NCI-H128 (cell line): ENCODE measurements at regions not wholly inside any gene's neighbourhood (a gene's known extent, or its start where the extent isn't known, plus 50 kb on each side); places are given as distances from the start of the nearest gene placed in this dataset.

Experiments used
- DNase-seq: peaks from one replicate; lab custom pipeline; 2025; ENCODE audit not compliant: unreplicated experiment; lab: John Stamatoyannopoulos, UW

DNA sequence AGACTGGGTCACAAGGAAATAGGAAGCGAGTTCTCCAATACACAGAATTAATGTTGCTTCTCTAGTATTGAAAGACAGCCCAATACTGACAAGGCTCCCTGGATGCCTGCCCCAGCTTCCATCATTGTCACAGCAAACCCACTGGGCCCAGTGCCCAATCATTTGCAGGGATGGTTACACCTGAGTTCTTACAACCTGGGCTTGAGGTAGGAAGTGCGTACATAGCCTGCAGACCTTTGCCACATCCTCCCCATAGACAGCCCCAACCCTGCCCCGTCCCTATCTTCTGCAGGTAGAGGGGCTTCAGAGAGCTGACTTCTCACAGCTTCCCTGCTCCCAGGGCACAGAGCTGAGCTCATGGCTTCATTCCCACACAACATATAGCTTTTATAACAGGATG, 108.1 kb upstream of the UBL3 start:
- no peak for DNase-seq

DNA sequence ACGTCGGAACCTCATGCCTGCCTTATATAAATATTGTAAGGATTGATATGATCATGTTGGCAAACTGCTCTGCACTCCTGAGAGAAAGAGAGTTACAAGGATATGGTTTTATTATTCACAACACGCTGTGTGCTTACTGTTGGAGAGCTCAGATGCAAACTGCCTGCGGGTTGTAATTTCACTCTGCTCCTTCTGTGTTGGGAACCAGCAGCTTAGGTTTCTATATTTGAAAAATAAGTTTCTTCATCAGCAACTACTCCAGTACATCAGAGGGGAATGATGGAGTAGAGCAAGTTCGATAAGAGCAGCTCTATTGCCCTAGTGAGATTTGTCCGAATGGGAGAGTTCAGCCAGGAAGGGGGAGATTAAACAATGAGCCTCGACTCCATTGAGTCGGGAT, 106.9 kb upstream of the UBL3 start:
- no peak for DNase-seq

DNA sequence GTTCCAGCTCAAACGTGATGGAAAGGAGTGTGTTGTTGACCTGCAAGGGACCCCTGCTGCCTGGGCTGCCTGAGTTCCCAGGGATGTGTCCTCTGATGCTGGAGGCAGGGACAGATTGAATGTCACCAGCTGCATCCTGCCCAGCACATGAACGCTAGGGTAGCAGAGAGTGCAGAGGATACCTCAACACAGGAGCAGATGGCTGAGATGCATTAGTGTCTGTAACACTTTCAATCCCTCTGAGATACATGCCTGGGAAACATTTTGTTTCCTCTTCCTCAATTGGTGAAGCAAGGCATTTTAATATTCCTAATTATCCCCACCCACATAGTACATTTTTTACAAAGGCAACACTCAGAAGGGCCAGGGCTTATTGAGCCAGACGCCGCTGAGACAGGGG, 106.4 kb upstream of the UBL3 start:
- peak; percentile 25 for DNase-seq

DNA sequence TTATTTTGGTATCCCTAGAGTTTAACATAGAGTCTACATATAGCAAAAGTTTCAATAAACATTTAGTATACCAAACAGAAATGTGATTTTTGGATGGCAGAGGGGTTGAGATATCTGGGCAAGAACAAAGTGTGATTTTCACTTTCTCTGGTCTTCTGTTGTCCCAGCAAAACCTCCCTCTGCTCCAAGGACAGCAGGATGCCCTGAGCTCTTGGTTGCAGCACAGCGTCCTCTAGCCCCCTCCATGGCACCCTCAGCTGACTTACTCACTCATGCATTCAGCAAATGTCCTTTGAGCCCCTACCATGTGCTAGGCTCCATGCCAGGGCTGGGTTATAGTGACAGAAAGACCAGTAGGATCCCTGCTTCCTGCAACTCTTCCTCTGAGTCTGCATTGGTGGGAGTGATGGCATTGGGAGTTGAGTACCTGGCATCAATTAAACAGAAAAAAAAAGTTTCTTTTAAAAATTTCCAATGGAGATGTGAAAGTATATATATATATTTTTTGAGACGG, 104.8 kb upstream of the UBL3 start:
- no peak for DNase-seq

DNA sequence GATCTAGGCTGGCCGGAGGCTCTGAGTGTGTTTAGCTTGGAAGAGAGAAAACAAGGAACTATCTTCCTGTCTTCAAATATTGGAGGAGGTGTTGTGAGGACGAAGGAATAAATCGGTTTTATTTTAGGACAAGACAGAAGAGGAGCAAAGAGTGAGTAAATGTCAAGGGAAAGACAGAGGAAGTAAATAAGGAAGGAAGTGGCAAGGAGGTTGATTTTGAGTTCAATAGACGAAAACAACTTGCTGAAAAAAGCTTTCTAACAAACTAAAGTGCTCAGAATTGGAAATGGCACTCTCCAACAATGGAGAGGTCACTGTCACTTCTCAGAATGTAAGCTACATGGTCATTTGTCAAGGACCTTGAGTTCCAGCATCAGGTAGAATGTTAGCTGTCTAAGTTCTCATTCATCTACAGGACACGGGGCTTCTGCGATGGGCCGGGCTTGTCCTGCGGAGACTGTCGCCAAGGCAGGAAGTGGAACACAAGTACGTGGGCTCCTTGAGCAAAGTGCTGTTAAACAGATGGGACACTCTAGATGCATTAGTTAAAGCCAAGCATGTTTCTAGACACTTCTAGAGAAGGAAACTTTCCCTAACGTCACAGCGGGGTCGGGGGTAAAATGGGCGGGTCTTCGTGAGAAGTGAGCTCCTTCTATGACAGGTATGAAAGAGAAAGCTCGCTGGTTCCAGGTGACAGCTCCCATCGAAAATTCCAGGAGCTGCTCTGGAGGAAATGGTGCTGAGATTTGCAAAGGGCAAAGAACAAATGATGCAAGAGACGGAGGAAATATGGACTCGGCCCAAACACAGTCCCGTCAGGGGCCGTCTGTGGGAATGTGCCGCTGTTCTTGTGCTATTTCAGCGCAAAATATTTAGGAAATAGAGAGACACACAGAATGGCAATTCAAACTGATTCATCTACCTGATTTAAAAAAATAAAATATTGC, 103.9 kb upstream of the UBL3 start:
- DNase-seq, result no peak

DNA sequence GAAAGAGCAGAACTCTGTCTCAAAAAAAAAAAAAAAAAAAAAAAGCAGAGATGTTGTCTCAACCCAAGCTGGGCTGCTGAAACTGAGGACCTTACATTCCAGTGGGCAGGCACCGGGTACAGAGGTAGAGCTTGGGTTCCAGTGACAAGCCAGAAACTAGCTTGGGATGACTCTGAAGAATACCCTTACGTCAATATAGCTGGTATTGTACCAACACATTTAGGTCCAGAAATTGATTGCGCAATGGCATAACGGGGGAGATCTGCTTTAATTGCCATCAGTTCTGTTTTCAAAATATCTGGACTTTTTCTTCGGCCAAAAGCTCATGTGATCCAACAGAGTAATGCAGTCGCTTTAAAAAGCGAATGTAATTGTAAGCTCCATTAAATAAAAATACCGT, 103.1 kb upstream of the UBL3 start:
- no peak for DNase-seq

DNA sequence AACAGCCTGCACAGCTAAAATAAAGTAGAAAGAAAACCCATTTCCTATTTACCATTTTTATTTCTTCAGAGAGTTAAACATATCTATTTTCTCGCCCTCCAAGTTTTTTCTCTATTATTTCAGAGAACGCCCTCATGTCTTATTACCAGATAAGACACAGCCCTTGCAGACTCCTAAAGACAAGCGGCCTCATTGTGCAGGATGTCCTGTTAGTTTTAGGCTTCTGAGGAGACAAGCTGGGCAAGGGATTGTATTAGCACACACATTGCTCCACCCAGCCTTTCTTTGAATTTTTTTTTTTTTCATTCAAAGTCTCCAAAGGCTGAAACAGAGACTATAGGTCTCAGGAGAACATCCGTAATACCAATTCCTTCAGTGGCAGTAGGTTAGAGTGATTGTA, 101.8 kb upstream of the UBL3 start:
- no peak for DNase-seq

DNA sequence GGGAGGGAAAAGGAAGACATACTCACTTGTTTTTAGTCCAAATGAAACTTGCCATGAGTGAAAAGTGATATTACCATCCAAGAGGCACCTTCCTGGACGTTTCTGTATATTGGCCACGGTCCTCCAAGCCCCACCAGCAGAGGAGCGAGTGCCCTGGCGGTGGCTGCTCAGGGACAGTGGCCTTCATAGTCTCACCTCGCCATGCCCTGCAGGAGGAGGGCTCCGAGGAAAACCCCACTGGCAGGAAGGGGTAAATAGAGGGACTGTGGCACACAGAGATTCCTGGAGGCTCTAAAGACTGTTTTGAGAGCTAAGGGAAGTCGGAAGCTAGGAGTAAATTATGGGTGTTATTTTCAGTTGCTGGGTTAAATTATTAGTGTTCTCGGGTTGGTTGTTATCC, 98.4 kb upstream of the UBL3 start:
- no peak for DNase-seq

DNA sequence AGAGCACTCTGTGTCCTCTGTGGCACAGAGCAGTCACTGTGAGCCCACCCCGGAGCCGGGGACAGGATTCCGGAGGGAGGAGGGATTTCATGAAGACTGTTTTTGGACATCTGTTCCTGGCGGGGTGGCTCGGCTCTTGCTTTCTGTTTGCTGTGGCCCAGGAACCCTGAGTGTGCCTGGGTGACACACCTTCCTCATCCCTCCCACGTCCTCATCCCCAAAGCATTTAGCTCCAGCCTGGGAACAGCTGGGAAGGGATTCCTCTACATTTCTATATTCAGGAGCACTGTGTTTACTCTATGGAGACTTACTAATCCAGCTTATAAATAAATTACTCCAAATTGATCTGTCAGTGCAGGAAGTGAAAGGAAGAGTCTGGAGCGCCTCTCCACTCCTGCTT, 97.8 kb upstream of the UBL3 start:
- no peak for DNase-seq

DNA sequence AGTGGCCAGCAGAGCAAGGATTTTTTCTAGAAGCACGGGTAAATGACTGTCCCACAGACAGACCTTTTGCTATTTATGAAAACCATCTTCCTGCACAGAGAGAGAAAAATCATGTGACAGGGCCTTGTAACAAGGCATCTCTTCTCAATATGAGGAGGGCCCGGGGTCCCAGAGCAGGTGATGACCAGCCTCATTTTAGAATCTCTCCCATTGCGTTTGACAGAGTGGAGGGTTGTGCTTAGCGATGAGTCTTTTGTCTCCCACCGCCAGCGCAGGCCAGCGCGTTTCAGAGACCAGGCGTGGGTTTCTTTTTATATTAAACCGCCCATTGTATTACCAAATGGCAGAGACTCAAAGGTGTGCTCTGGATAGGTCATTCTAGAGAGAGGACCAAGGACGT, 97.4 kb upstream of the UBL3 start:
- no peak for DNase-seq

DNA sequence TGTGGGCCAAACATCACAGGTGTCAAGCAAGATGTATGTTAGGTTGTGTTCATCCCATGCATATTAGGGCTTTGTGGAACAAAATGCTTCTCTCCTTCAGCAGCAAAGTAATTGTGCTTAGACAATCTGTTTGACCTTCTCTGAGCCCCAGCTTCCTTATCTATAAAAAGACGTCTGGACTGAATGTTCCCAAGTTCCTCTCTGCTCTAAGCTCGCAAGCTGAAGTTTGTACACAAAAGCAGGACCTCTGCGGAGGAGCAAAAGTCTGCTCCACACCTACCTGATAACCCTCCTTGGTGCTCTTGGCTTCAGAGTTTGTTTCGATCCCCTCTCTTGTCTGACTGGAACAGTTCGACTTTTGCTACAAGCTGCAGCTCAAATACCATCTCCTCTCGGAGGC, 95.7 kb upstream of the UBL3 start:
- DNase-seq, result no peak

DNA sequence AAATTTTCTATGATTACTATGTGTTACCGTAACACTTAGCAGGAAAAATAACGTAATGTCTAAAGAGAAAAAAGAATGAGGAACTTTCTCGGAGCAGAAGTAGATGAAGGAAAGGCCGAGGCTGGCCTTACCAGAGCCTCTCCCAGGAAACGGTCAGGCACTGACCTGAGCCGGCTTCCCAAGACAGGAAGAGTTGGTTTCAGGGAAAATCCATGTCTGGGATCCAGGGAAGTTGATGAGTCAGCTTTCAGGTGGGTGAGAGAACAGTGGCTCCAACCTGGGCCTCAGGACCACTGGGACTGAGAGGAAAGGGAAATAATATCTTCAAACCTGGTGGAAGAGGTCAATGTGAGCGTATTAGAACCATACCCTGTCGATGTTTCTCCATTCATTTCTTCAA, 93.3 kb upstream of the UBL3 start:
- no peak for DNase-seq

DNA sequence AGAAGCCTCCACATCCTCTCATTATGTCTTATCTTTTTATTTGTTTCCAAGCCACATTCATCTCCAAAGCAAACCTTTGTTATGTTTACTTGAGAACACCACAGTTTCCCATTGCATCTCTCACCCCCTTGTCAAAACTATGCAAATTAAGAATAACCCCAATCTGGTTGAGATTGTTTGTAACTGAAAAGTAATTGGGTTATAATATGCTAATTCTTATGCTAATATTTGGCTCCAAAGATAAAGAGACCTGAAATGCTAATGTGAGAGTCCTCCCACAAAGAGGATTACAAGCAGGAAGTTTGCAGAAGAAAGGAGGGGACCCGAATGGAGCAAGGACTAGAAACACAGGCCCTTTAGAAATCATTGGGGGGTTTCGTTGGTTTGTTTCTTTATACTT, 92.9 kb upstream of the UBL3 start:
- no peak for DNase-seq

DNA sequence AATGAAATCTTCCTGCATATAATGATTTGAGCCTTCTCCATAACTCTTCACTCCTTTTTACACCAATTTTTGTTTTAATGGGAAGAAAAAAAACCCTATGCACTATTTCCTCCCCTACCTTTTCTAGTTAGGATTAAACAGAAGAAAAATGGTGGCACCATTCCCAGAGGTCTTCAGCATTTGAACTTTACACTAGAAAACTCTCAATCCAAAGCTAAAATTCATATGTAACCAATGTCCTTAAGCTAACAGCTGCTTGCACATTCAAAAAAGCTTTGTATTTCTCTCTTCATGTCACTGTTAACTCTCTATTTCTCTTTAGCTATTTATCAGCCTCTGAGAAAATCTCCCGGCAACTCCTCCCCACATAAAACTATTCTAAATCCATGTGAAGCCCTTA, 90.3 kb upstream of the UBL3 start:
- no peak for DNase-seq

DNA sequence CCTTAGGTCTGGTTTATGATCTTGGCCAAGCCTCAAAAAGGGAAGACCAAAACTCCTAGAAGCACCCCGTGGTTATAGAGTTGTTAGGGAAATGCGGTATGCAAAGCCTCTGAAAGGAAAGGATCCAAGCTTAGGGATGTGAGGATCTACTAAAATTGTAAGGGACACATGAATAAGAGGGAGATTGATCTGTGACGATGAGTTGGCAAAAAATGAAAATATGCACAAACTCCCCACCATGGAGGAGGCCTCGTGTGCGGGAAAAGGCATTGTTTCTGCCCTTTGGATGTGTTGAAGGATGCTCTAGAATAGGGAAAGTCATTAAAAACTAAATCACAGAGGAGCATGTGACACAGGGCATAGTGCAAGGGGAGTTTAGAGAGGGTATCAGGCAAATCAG, 88.7 kb upstream of the UBL3 start:
- DNase-seq, result no peak

DNA sequence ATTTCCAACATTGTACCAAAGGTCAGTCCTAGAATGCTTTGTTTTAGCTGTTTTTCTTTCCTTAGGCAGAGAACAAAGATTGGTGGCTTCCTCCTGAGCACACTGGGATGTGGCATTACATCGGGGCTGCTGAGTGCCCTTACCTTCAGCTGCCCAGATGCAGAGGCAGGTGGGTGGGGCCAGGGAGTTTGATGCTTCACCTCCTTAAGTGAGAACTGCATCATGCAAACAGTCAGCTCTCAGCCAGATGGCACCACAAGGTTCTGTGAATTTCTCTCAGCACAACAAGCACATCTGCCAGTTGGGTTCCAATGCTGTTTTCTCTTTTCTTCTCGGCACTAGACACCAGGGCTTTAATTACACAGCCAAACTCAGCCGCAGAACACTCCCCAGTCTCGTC, 87.4 kb upstream of the UBL3 start:
- DNase-seq, result no peak

DNA sequence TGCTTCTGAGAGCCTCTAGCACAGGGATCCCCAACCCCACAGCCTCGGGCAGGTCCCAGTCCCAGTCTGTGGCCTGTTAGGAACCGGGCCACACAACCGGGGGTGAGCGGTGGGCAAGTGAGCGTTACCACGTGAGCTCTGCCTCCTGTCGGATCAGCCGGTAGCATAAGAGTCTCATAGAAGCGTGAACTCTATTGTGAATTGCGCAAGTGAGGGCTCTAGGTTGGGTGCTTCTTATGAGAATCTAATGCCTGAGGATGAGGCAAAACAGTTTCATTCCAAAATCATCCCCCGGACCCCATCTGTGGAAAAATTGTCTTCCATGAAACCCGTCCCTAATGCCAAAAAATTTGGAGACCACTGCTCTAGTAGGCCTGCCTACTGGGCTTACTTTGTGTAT, 87.0 kb upstream of the UBL3 start:
- no peak for DNase-seq

DNA sequence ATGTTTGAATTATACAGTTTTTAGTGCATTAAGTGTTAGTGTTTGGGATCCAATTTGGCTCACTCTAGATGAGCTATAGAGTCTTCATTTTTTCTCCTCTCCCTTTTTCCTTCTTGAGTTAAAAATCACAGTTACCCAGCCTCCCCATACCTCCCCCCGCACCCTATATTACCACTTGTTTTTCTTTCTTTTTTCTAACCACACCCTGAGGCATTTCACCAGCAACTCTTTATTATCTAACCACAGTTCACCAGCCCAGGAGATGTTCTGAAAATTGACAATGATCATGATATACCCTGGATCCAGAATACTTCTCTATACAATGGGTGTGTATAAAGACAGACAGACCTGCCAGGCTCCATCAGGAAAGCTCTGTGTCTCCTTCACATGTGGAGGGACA, 86.5 kb upstream of the UBL3 start:
- DNase-seq, result no peak

DNA sequence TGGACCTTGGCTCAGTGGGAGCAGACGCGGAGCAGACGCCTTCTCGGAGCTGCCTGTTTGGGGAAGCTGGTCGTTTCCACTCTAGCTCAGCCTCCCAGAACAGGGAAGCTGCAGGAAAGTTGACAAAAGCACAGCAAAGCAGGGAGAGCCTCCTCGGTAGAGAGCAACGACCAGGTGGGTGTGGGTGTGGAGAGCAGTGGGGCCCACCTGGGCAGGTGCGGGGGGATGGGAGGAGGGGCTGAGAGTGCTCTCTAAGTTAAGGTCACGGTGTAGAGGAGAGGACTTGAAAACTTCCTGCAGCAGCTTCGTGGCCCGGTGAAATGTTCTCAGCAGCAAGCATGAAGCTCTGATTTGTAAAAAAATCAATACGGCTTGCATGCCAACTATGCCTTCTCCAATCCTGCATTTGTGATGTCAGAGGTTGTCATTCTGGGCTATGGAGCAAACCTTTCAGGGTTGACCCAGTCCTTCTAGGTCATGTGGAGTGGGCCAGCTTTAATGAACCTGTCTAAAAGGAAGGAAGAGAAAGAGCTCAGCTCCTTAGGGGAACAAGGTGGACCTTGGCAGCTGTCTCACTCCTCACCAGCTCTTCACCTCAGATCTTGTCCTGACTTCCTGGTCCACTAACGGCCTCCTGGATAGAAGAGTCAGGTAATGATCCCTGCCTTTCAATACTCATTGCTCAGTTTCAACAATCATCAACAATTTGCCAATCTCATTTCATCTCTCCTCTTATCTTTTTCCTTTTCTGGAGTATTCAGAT, 85.8 kb upstream of the UBL3 start:
- DNase-seq, result no peak

DNA sequence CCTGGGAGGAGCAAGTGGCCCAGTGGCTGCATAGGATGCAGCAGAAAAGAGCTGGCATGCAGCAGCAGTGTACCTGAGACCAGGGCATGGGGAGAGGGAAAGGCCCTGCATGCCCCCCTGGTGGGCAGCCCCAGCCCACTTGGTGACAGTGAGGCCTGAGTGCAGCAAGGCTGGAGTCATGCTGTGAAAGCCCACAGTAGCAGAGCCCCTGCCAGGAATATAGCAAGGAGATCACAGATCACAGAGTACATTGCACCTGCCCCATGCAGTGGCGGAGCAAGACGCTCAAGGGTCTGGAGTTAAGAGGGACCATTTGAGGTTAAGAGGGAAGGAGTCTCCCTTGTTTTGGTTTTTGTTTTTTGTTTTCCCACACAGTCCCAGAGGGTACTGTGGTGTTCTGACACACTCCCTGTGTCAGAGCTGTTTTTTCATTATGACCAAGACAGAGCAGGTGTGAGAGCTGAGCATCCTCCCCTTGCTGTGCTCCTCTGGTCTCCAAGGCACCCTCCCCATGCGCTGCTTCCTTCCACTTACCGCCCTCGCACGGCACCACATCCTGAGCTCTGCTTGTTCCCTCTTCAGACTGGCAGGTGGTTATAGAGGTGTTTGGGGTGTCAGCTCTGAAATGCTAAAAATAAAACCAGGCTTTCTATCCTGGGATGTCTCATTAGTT, 85.0 kb upstream of the UBL3 start:
- DNase-seq, result no peak

DNA sequence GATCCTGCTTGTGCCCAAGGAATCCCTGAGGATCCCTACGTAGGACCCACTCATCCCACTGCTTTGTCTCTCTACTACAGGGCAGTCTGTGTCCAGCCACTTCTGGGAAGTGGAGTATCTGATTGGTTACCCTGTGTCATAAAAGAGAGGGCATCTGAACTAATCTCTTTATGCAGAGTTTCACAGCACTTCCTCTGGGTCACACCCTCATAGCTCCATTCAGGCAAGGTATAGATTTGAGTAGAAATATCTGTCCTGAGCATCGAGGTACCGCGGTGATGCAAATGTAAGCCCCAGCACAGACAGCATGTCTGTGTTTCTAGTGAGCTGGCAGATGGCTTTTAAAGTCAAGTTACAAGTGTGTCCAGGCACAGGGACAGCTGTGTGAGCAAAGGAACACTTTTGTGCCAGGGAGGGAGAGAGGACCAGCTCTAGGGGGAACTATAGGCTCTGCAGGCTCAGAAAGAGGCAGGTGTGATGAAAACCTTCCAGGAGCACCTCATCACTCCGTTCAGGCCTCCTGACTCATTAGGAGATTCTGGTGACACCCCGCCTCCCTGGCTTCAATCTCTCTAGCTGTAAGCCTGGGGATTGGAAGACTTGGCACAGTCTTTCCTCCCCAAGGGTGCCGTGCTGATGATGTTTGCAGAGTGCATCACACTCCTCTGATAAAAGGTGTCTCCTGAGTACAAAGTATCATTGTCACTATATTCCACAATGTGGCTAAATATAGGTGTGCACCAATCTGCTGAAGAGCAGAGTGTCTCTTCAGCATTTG, 84.3 kb upstream of the UBL3 start:
- DNase-seq, result no peak
